AG09309 (cell line): ENCODE measurements at regions not wholly inside any gene's neighbourhood (a gene's known extent, or its start where the extent isn't known, plus 50 kb on each side); places are given as distances from the start of the nearest gene placed in this dataset.
A peak's percentile ranks its signal among the peaks of the same experiment; 100 is the strongest.

Experiments
- DNase-seq: peaks from one replicate; pipeline ENCODE4 v3.0.0-alpha.2; 2010; ENCODE audit warnings: low read depth
- H3K4me3 ChIP-seq: 2 replicates; pipeline ENCODE4 v1.5.1; 2011; ENCODE audit warnings: mild to moderate bottlenecking, low read depth, low read length, moderate library complexity; ENCODE audit not compliant: control insufficient read depth
- CTCF ChIP-seq: IDR thresholded peaks from 2 replicates; pipeline ENCODE4 v1.5.1; 2011; ENCODE audit warnings: mild to moderate bottlenecking, low read depth, low read length, inconsistent platforms; ENCODE audit not compliant: insufficient read depth, control insufficient read depth; ENCODE audit errors: missing control alignments

GRCh38 chr15:77846360-77846759 is 213.6 kb upstream of the LINGO1 start:
- DNase-seq = no peak
- TF ChIP-seq CTCF = no peak
- no peak overlapping the region for H3K4me3 ChIP-seq

- H3K4me3 ChIP-seq = no peak overlapping the region
- DNase-seq = no peak
- no peak for TF ChIP-seq CTCF
Observed at GRCh38 chr15:77844798-77845446, 212.2 kb upstream of the LINGO1 start.

GRCh38 chr15:77843546-77843945 is 210.8 kb upstream of the LINGO1 start:
- no peak overlapping the region for H3K4me3 ChIP-seq
- DNase-seq = no peak
- no peak for TF ChIP-seq CTCF

- no peak overlapping the region for H3K4me3 ChIP-seq
- peak; percentile 54 for DNase-seq
- TF ChIP-seq CTCF = no peak
Observed at GRCh38 chr15:77840991-77841775, 208.5 kb upstream of the LINGO1 start.

GRCh38 chr15:77839970-77840905 is 207.5 kb upstream of the LINGO1 start:
- DNase-seq = no peak
- no peak for TF ChIP-seq CTCF

GRCh38 chr15:77839456-77839855 is 206.7 kb upstream of the LINGO1 start:
- DNase-seq = no peak
- no peak overlapping the region for H3K4me3 ChIP-seq
- TF ChIP-seq CTCF = no peak

More at GRCh38 chr15:77839970-77840905, 207.5 kb upstream of the LINGO1 start:
- H3K4me3 ChIP-seq = no peak overlapping the region
